ENCODE measurements at regions not wholly inside any gene's neighbourhood (a gene's known extent, or its start where the extent isn't known, plus 50 kb on each side); places are given as distances from the start of the nearest gene placed in this dataset.

- no peak for TF ChIP-seq CTCF (IDR thresholded peaks at IDR 0.05; ENCODE audit: extremely low read depth, low read depth, low read length)
- no peaks in the 10 kb centered on the region for H3K9me3 ChIP-seq (ENCODE audit: low read depth, low read length)
- H3K27me3 ChIP-seq (ENCODE audit: insufficient read depth, low read length): peaks cover 11% of the 10 kb centered on the region
- H3K4me1 ChIP-seq (ENCODE audit: insufficient read depth, low read length): no peaks in the 10 kb centered on the region
- no peaks in the 10 kb centered on the region for H3K36me3 ChIP-seq (ENCODE audit: insufficient read depth, low read length)
- DNase-seq (ENCODE audit: insufficient read length, low spot score, missing footprints): no peak
- H3K4me3 ChIP-seq (ENCODE audit: insufficient read depth, low read length): no peak overlapping the region
- H2AFZ ChIP-seq (ENCODE audit: low read length): no peak overlapping the region
- no peaks in the 10 kb centered on the region for H3K79me2 ChIP-seq (ENCODE audit: insufficient read depth, low read length)
- no peak overlapping the region for H3K4me2 ChIP-seq (ENCODE audit: insufficient read depth, low read length)
- H4K20me1 ChIP-seq (ENCODE audit: insufficient read depth, low read length): no peaks in the 10 kb centered on the region
- no peak overlapping the region for H3K27ac ChIP-seq (ENCODE audit: low read depth, low read length)
Measured at GRCh38 chr1:214165850-214166374, 115.0 kb upstream of the SMYD2 start.

DNA sequence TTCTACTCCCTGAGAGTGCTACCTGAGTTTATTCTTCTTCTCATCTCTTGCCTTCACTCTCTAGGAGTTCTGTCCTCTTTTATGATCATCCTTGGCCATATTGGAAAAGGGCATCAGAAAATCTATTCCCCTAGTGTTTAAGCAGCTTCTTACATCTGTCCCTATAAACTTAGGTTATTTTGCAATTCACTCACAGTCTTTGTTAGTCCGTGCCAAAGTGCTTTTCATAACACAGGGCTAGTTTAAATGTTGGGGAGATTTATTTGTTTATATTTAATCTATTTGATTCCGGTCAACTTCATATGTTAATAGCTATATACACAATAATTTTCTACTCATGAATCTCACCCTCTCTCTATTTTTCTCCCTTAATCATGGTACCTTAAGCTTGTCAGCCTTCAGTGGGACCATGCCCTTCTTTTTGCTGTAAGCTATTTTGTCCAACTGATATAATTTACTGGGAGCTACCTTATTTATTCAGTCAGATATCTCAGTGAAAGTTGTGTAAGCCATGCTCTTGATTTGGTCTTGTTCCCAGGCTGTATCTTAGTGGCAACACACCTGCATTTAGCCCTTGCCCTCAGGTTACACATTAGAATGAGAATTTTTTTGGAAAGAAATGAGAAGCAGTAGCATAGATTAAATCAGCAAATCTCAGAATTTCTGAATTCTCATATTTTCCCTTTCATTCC is 106.3 kb upstream of the SMYD2 start:
- peaks cover 8% of the 10 kb centered on the region for H3K27me3 ChIP-seq (ENCODE audit: insufficient read depth, low read length)
- no peaks in the 10 kb centered on the region for H3K4me1 ChIP-seq (ENCODE audit: insufficient read depth, low read length)
- TF ChIP-seq CTCF (IDR thresholded peaks at IDR 0.05; ENCODE audit: extremely low read depth, low read depth, low read length): no peak
- no peak overlapping the region for H3K4me3 ChIP-seq (ENCODE audit: insufficient read depth, low read length)
- no peaks in the 10 kb centered on the region for H3K9me3 ChIP-seq (ENCODE audit: low read depth, low read length)
- H2AFZ ChIP-seq (ENCODE audit: low read length): no peak overlapping the region
- no peak overlapping the region for H3K27ac ChIP-seq (ENCODE audit: low read depth, low read length)
- DNase-seq (ENCODE audit: insufficient read length, low spot score, missing footprints): no peak
- no peaks in the 10 kb centered on the region for H3K79me2 ChIP-seq (ENCODE audit: insufficient read depth, low read length)
- H3K4me2 ChIP-seq (ENCODE audit: insufficient read depth, low read length): no peak overlapping the region
- no peaks in the 10 kb centered on the region for H4K20me1 ChIP-seq (ENCODE audit: insufficient read depth, low read length)
- no peaks in the 10 kb centered on the region for H3K36me3 ChIP-seq (ENCODE audit: insufficient read depth, low read length)

DNA sequence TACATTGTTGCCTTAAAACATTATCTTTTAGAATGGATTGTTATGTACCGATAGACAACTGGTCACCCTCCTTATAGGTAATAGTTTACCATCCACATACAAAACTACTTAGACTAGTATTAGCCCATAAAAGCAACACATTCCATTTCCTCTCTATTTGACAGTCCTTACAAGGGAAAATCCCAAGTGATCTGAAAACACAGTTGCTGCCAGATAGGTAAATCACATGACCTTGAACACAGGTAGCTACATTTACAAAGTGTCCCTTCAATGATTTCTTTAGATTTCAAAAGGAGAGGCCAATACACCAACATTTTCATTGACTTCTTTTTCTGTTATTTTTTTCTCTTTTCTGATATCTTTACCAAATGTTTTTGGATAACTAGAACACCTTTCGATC is 102.9 kb upstream of the SMYD2 start:
- no peak overlapping the region for H2AFZ ChIP-seq (ENCODE audit: low read length)
- H3K27ac ChIP-seq (ENCODE audit: low read depth, low read length): no peak overlapping the region
- H3K27me3 ChIP-seq (ENCODE audit: insufficient read depth, low read length): peaks cover 9% of the 10 kb centered on the region
- no peak overlapping the region for H3K4me2 ChIP-seq (ENCODE audit: insufficient read depth, low read length)
- H3K79me2 ChIP-seq (ENCODE audit: insufficient read depth, low read length): no peaks in the 10 kb centered on the region
- no peaks in the 10 kb centered on the region for H3K36me3 ChIP-seq (ENCODE audit: insufficient read depth, low read length)
- no peaks in the 10 kb centered on the region for H3K4me1 ChIP-seq (ENCODE audit: insufficient read depth, low read length)
- no peak for DNase-seq (ENCODE audit: insufficient read length, low spot score, missing footprints)
- no peaks in the 10 kb centered on the region for H4K20me1 ChIP-seq (ENCODE audit: insufficient read depth, low read length)
- TF ChIP-seq CTCF (IDR thresholded peaks at IDR 0.05; ENCODE audit: extremely low read depth, low read depth, low read length): no peak
- H3K4me3 ChIP-seq (ENCODE audit: insufficient read depth, low read length): no peak overlapping the region
- H3K9me3 ChIP-seq (ENCODE audit: low read depth, low read length): no peaks in the 10 kb centered on the region

GRCh38 chr1:214184992-214185391 is 96.0 kb upstream of the SMYD2 start:
- Histone ChIP-seq H3K36me3 (ENCODE audit: insufficient read depth, low read length) (no peaks in the 10 kb centered on the region), H3K27ac (ENCODE audit: low read depth, low read length) (no peak overlapping the region), H4K20me1 (ENCODE audit: insufficient read depth, low read length) (no peaks in the 10 kb centered on the region), H3K4me3 (ENCODE audit: insufficient read depth, low read length) (no peak overlapping the region), H3K79me2 (ENCODE audit: insufficient read depth, low read length) (no peaks in the 10 kb centered on the region), H3K4me2 (ENCODE audit: insufficient read depth, low read length) (no peak overlapping the region), H3K27me3 (ENCODE audit: insufficient read depth, low read length) (peaks cover 54% of the 10 kb centered on the region), H2AFZ (ENCODE audit: low read length) (no peak overlapping the region), H3K4me1 (ENCODE audit: insufficient read depth, low read length) (no peaks in the 10 kb centered on the region), H3K9me3 (ENCODE audit: low read depth, low read length) (no peaks in the 10 kb centered on the region)
- TF ChIP-seq CTCF (IDR thresholded peaks at IDR 0.05; ENCODE audit: extremely low read depth, low read depth, low read length): no peak
- DNase-seq (ENCODE audit: insufficient read length, low spot score, missing footprints): peak; percentile 23

Measured in osteoblast (primary cell).